AG09319 (cell line): ENCODE measurements at regions not wholly inside any gene's neighbourhood (a gene's known extent, or its start where the extent isn't known, plus 50 kb on each side); places are given as distances from the start of the nearest gene placed in this dataset.

Source experiments
- DNase-seq: peaks from one replicate; pipeline ENCODE4 v3.0.0-alpha.2; 2010; ENCODE audit warnings: low read depth; ENCODE audit errors: extremely low read depth
- TF ChIP-seq, protein P1 (sequence below): IDR thresholded peaks from 2 replicates; pipeline ENCODE4 v1.5.1; 2011; ENCODE audit warnings: low read depth, mild to moderate bottlenecking, inconsistent platforms, low read length, moderate library complexity

DNA sequence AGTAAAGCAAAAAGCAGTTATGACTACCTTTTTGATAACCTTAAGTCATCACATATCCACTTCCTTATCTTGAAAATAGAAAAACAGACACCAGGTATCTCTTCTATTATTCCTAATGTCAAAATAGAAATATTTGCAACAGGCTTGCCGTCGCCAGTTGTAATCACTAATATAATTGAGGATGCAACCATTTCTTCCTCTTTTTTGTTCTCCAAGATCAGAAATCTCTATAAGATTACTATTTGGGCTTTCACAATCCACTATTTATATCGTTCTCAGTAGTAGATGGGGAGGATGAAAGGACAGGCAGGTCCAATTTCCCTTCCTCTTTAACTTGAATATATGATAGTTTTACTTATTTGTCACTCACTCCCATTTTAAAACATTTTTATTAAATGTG is 130.2 kb upstream of the HMGA2 start:
- no peak for DNase-seq
- TF ChIP-seq, protein P1, sequence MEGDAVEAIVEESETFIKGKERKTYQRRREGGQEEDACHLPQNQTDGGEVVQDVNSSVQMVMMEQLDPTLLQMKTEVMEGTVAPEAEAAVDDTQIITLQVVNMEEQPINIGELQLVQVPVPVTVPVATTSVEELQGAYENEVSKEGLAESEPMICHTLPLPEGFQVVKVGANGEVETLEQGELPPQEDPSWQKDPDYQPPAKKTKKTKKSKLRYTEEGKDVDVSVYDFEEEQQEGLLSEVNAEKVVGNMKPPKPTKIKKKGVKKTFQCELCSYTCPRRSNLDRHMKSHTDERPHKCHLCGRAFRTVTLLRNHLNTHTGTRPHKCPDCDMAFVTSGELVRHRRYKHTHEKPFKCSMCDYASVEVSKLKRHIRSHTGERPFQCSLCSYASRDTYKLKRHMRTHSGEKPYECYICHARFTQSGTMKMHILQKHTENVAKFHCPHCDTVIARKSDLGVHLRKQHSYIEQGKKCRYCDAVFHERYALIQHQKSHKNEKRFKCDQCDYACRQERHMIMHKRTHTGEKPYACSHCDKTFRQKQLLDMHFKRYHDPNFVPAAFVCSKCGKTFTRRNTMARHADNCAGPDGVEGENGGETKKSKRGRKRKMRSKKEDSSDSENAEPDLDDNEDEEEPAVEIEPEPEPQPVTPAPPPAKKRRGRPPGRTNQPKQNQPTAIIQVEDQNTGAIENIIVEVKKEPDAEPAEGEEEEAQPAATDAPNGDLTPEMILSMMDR = no peak

DNA sequence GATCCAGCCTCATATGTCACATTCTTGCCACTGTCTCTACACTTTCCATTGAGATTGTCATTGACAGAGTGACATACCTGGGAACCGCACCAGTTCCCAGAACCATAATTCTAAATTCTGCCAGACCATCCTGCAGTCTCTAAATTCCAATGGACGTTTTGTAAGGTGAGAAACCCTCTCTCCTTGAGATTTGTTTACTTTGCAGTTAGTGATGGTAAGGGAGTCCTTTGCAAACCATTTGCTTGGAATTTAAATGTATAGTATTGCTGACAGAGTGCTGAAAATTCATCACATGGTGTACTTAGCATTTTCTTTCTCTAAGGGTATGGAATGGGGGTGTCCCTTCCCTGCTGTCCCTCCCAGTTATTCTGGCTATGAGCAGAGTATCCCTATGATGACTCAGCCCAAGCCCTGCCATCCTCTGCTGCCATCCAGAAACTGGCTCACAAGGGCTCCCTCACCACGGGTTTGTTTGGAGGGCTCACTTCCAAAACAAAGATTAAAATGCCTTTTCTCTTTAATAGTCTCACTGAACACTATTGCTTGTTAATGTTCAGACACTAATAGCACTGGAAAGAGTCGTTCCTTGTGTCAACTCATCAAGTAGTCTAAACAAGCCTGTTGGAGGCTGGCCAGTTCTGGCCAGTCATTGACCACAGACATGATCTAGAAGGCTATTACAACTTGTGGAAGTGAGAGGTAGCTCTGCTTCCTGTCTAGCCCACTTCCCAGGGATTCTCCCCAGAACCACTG is 129.0 kb upstream of the HMGA2 start:
- peak; percentile 88 for DNase-seq
- TF ChIP-seq, protein P1 = no peak

DNA sequence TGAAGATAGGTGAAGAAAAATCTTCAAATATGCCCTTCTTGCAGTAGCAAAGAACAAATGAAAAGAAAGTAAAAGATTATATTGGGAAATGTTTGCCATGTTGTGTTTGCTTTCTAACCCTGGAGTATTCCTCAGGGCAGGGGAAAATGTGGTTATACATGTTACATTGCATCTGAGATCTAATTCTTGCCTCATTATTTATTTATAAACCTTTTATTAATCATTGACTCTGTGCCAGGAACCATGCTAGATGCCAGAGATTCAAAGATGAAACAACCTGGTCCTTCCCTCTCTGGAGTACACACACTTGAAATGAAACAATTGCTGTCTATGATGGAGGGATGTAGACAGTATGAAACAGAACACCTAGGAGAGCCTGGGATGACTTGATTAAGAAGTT is 128.1 kb upstream of the HMGA2 start:
- TF ChIP-seq, protein P1 = no peak

DNA sequence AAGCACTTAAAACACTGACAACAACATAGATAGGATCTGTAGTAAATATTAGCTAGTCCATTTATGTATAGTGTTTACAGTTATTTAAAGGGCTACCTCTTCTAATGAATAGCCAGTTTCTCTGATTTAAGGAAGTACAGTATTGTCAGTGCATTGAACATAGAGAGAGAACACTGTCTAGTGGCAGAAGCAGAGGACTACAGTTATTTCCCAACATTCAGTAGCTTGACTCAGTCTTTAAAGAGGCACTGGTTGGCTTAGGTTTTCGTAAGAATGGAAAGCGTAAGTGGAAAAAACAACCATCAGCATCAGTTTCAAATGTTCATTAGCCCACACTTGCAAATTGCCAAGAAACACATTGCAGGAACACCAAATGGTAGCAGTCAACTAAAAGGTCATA is 125.0 kb upstream of the HMGA2 start:
- DNase-seq = no peak
- TF ChIP-seq, protein P1 = peak; percentile 39

More for the DNA sequence above, 128.1 kb upstream of the HMGA2 start:
- no peak for DNase-seq

DNA sequence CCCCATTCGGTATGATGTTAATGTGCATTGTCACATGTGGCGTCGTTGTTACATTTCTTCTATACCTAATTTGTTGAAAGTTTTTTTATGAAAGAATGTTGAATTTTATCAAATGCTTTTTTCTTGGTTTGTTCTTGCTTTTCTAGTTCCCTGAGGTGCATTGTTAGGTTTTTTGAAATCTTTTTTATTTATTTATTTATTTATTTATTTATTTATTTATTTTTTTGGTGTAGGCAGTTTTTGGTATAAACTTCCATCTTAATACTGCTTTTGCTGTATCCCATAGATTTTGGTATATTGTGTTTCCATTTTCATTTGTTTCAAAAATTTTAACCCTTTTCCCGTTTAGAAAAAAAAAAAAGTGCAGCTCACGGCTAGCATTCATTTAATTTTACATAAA is 121.1 kb upstream of the HMGA2 start:
- TF ChIP-seq, protein P1 = no peak

DNA sequence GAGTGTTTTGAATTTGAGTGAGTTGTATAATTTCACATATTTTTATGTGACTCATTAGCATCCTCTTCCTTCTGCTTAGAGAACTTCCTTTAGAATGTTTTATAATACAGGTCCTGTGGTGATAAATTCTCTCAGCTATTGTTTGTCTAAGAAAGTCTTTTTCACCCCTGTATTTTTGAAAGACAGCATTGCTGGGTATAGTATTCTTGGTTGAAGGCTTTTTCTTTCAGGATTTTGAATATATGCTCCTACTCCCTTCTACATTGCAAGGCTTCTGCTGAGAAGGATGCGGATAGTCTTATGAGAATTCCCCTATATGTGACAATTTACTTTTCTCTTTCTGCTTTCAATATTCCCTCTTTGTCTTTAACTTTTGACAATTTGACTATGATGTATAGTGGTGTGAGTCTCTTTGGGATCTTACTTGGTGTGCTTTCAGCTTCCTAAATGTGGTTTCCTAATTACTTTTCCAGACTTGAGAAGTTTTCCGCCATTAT is 118.9 kb upstream of the HMGA2 start:
- no peak for DNase-seq
- TF ChIP-seq, protein P1 = no peak

More for the DNA sequence above, 121.1 kb upstream of the HMGA2 start:
- DNase-seq = no peak

DNA sequence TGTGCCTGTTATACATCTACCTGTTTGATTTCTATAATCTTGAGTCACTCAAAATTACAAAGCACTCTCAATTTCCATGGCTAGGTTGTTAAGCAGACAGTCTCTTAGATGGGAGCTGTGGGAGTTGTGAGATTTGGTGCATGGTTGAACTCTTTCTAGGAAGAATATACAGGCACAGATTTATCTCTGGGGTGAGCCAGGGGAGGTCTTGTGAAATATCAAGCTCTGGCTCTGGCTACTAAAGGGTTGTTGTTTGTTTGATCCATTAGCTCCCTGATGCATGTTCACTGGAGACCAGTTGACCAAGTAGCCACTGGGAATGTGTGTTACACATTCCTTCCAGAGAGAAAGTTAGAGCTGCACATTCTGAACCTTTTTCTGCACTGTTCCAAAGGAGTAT is 117.2 kb upstream of the HMGA2 start:
- TF ChIP-seq, protein P1 = no peak

More for the DNA sequence above, 117.2 kb upstream of the HMGA2 start:
- DNase-seq = no peak
